ENCODE measurements at regions not wholly inside any gene's neighbourhood (a gene's known extent, or its start where the extent isn't known, plus 50 kb on each side); places are given as distances from the start of the nearest gene placed in this dataset.
"Not testable (repeated sequence)": the region's sequence is repeated elsewhere in the genome, so short reads cannot be mapped to it uniquely, and the experiment has no call there.

DNA sequence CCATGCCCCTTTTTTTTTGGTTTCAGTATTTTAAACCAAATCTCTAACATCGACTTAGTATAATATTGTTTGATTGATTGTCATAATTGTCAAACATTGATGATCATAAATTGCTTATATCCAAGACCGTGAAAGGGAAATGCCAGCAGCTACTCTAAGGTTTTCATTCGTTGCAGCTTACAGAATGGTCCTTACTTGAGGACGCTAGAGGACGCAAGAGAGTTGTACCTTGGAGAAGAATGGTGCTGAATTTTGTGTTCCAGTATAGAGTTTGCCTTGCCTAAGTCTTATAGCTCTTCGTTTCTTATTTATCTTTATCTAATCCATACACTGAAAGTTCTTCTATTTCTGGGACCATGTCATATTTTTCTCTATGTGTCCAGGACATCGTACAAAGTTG lies 675.6 kb upstream of the DEFB115 start:
- TF ChIP-seq, protein P1, sequence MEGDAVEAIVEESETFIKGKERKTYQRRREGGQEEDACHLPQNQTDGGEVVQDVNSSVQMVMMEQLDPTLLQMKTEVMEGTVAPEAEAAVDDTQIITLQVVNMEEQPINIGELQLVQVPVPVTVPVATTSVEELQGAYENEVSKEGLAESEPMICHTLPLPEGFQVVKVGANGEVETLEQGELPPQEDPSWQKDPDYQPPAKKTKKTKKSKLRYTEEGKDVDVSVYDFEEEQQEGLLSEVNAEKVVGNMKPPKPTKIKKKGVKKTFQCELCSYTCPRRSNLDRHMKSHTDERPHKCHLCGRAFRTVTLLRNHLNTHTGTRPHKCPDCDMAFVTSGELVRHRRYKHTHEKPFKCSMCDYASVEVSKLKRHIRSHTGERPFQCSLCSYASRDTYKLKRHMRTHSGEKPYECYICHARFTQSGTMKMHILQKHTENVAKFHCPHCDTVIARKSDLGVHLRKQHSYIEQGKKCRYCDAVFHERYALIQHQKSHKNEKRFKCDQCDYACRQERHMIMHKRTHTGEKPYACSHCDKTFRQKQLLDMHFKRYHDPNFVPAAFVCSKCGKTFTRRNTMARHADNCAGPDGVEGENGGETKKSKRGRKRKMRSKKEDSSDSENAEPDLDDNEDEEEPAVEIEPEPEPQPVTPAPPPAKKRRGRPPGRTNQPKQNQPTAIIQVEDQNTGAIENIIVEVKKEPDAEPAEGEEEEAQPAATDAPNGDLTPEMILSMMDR (IDR thresholded peaks at IDR 0.05) = peak in 2 of 4 donors; percentile 14 to 19
- TF ChIP-seq POLR2A (IDR thresholded peaks at IDR 0.05) = not testable (repeated sequence)
